KMS-11 (cell line): ENCODE measurements at regions not wholly inside any gene's neighbourhood (a gene's known extent, or its start where the extent isn't known, plus 50 kb on each side); places are given as distances from the start of the nearest gene placed in this dataset.

Experiments used
- H2AFZ ChIP-seq: fragments of 200-600 bp; sonication (generic); 2 replicates; pipeline ENCODE4 v1.6.1; 2016; ENCODE audit warnings: antibody characterized with exemption, mixed run types, low read depth
- H3K27ac ChIP-seq: fragments of 200-600 bp; sonication (generic); 2 replicates; pipeline ENCODE4 v1.6.1; 2016; ENCODE audit warnings: mild to moderate bottlenecking, mixed run types
- H3K27me3 ChIP-seq: fragments of 200-600 bp; sonication (generic); 2 replicates; pipeline ENCODE4 v1.6.1; 2017; ENCODE audit warnings: mild to moderate bottlenecking, low read depth, mixed run types, moderate library complexity; ENCODE audit not compliant: insufficient read depth
- H3K36me3 ChIP-seq: fragments of 200-600 bp; sonication (generic); 2 replicates; pipeline ENCODE4 v1.6.1; 2017; ENCODE audit warnings: mild to moderate bottlenecking, mixed run types; ENCODE audit not compliant: insufficient read depth
- H3K4me1 ChIP-seq: fragments of 200-600 bp; sonication (generic); 2 replicates; pipeline ENCODE4 v1.6.1; 2016; ENCODE audit warnings: mild to moderate bottlenecking, low read depth, mixed run types; ENCODE audit not compliant: poor library complexity, severe bottlenecking
- H3K4me2 ChIP-seq: fragments of 200-600 bp; sonication (generic); 2 replicates; pipeline ENCODE4 v1.7.0; 2016; ENCODE audit warnings: mild to moderate bottlenecking, mixed run types
- H3K4me3 ChIP-seq: fragments of 200-600 bp; sonication (generic); IDR thresholded peaks from 2 replicates; pipeline ENCODE4 v1.6.1; 2017; ENCODE audit warnings: low read depth, low read length, mixed read lengths; ENCODE audit not compliant: insufficient read depth
- H3K79me2 ChIP-seq: fragments of 200-600 bp; sonication (generic); 2 replicates; pipeline ENCODE4 v1.6.1; 2016; ENCODE audit warnings: low read depth, mixed run types; ENCODE audit not compliant: insufficient read depth
- H3K9ac ChIP-seq: fragments of 200-600 bp; sonication (generic); 2 replicates; pipeline ENCODE4 v1.6.1; 2016; ENCODE audit warnings: mild to moderate bottlenecking, mixed run types
- H4K20me1 ChIP-seq: fragments of 200-600 bp; sonication (generic); 2 replicates; pipeline ENCODE4 v1.6.1; 2016; ENCODE audit warnings: mild to moderate bottlenecking, mixed run types; ENCODE audit not compliant: insufficient read depth
- CTCF ChIP-seq: fragments of 200-600 bp; sonication (generic); conservative IDR thresholded peaks from 2 replicates; pipeline ENCODE4 v1.6.1; 2017; ENCODE audit warnings: low read depth, mild to moderate bottlenecking, antibody characterized with exemption, low read length, moderate library complexity, mixed read lengths

- Histone ChIP-seq H3K27ac (no peak overlapping the region), H4K20me1 (no peaks in the 10 kb centered on the region), H3K9ac (no peak overlapping the region), H3K4me1 (no peaks in the 10 kb centered on the region), H3K4me2 (no peak overlapping the region), H2AFZ (no peak overlapping the region), H3K36me3 (no peaks in the 10 kb centered on the region), H3K27me3 (no peaks in the 10 kb centered on the region), H3K4me3 (no peak overlapping the region), H3K79me2 (no peaks in the 10 kb centered on the region)
- TF ChIP-seq CTCF = no peak
Measured at GRCh38 chr2:220707261-220707660, 864.8 kb downstream of the EPHA4 start.

- Histone ChIP-seq H3K27ac (no peak overlapping the region), H2AFZ (no peak overlapping the region), H3K79me2 (no peaks in the 10 kb centered on the region), H3K36me3 (no peaks in the 10 kb centered on the region), H3K4me3 (no peak overlapping the region), H3K9ac (no peak overlapping the region), H3K4me2 (no peak overlapping the region), H4K20me1 (no peaks in the 10 kb centered on the region), H3K27me3 (no peaks in the 10 kb centered on the region), H3K4me1 (no peaks in the 10 kb centered on the region)
- TF ChIP-seq CTCF = no peak
Measured at GRCh38 chr2:220708366-220708765, 863.7 kb downstream of the EPHA4 start.

- no peaks in the 10 kb centered on the region for H4K20me1 ChIP-seq
Measured at GRCh38 chr2:220717283-220717682, 854.8 kb downstream of the EPHA4 start.

GRCh38 chr2:220736778-220737177, 835.3 kb downstream of the EPHA4 start:
- no peak for TF ChIP-seq CTCF
- Histone ChIP-seq H3K27me3 (no peaks in the 10 kb centered on the region), H3K4me3 (no peak overlapping the region), H3K36me3 (no peaks in the 10 kb centered on the region), H3K4me1 (no peaks in the 10 kb centered on the region), H3K27ac (no peak overlapping the region), H3K9ac (no peak overlapping the region), H3K4me2 (no peak overlapping the region), H2AFZ (peak overlapping the region; percentile 3; the same call in 1 of the 2 replicates), H4K20me1 (no peaks in the 10 kb centered on the region), H3K79me2 (no peaks in the 10 kb centered on the region)

More at GRCh38 chr2:220717283-220717682, 854.8 kb downstream of the EPHA4 start:
- Histone ChIP-seq H2AFZ (no peak overlapping the region), H3K4me1 (no peaks in the 10 kb centered on the region), H3K79me2 (no peaks in the 10 kb centered on the region), H3K27ac (no peak overlapping the region), H3K27me3 (no peaks in the 10 kb centered on the region), H3K4me2 (no peak overlapping the region), H3K4me3 (no peak overlapping the region), H3K9ac (no peak overlapping the region), H3K36me3 (no peaks in the 10 kb centered on the region)
- no peak for TF ChIP-seq CTCF

- no peak overlapping the region for H3K27ac ChIP-seq
- no peak overlapping the region for H3K9ac ChIP-seq
- no peaks in the 10 kb centered on the region for H4K20me1 ChIP-seq
- H3K27me3 ChIP-seq = no peaks in the 10 kb centered on the region
- no peak overlapping the region for H3K4me2 ChIP-seq
- no peak for TF ChIP-seq CTCF
- H3K36me3 ChIP-seq = no peaks in the 10 kb centered on the region
- no peak overlapping the region for H2AFZ ChIP-seq
- H3K4me1 ChIP-seq = peaks cover 9% of the 10 kb centered on the region
- no peak overlapping the region for H3K4me3 ChIP-seq
- no peaks in the 10 kb centered on the region for H3K79me2 ChIP-seq
Measured at GRCh38 chr2:220743203-220743602, 828.9 kb downstream of the EPHA4 start.
